Tibial nerve (tissue), 4 donors: ENCODE measurements at regions not wholly inside any gene's neighbourhood (a gene's known extent, or its start where the extent isn't known, plus 50 kb on each side); places are given as distances from the start of the nearest gene placed in this dataset.

Experiments
- EP300 ChIP-seq, 2 donors: sonication (generic); formaldehyde crosslinking; IDR thresholded peaks; one replicate each; pipeline ENCODE4 v1.6.1; 2017; ENCODE audit warnings: antibody characterized with exemption in 2 of 2, mild to moderate bottlenecking in 1 of 2
- POLR2A ChIP-seq, 2 donors: fragments of 450-650 bp; IDR thresholded peaks; one replicate each; pipeline ENCODE4 v1.6.1; 2017; ENCODE audit warnings: antibody characterized with exemption in 2 of 2, mild to moderate bottlenecking in 2 of 2, moderate library complexity in 2 of 2
- TF ChIP-seq, protein P1 (sequence below), 5 experiments: fragments of 200-600 bp in 3 of 5; fragments of 450-650 bp in 2 of 5; sonication (generic) in 3 of 5; IDR thresholded peaks; one replicate each; pipeline ENCODE4 v1.5.1; 2016 to 2019; ENCODE audit warnings: antibody characterized with exemption in 5 of 5, mild to moderate bottlenecking in 3 of 5, moderate library complexity in 2 of 5

GRCh38 chr2:191526953-191527556 lies 150.9 kb upstream of the NABP1 start:
- TF ChIP-seq POLR2A (IDR thresholded peaks at IDR 0.05) (no peak), EP300 (IDR thresholded peaks at IDR 0.05) (no peak)
- TF ChIP-seq, protein P1, sequence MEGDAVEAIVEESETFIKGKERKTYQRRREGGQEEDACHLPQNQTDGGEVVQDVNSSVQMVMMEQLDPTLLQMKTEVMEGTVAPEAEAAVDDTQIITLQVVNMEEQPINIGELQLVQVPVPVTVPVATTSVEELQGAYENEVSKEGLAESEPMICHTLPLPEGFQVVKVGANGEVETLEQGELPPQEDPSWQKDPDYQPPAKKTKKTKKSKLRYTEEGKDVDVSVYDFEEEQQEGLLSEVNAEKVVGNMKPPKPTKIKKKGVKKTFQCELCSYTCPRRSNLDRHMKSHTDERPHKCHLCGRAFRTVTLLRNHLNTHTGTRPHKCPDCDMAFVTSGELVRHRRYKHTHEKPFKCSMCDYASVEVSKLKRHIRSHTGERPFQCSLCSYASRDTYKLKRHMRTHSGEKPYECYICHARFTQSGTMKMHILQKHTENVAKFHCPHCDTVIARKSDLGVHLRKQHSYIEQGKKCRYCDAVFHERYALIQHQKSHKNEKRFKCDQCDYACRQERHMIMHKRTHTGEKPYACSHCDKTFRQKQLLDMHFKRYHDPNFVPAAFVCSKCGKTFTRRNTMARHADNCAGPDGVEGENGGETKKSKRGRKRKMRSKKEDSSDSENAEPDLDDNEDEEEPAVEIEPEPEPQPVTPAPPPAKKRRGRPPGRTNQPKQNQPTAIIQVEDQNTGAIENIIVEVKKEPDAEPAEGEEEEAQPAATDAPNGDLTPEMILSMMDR (IDR thresholded peaks at IDR 0.05): no peak
